T-helper 2 cell treated with Interferon-gamma antibody and Interleukin-4, amounts not matched to agents 100 ng/mL and 5 ng/mL, for 36 hours (primary cell): ENCODE measurements at regions not wholly inside any gene's neighbourhood (a gene's known extent, or its start where the extent isn't known, plus 50 kb on each side); places are given as distances from the start of the nearest gene placed in this dataset.

Experiments used
- intact Hi-C: fragments of 100-400 bp; cut with micrococcal nuclease; formaldehyde crosslinking; loops from one replicate; pipeline ENCODE4 v1.15.1; 2023

DNA sequence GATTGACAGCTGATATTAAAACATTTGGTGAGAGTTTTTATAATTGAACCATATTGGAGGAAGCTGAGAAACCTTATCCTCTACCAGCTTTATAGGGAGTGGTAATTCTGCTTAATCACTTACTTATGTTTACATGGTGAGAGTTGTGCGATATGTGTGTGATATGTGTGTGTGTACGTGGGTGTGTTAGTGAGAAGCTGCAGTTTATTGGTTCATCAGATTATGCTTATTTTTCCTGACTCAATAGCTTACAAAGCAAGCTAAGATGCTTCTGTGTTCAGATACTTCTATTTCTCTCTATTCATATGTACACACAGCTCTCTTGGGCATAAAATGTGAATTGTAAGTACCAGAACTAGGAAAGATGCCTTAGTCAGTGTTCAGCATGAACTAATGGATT lies 343.7 kb downstream of the GRIA2 start:
- intact Hi-C loops: no loop called here

DNA sequence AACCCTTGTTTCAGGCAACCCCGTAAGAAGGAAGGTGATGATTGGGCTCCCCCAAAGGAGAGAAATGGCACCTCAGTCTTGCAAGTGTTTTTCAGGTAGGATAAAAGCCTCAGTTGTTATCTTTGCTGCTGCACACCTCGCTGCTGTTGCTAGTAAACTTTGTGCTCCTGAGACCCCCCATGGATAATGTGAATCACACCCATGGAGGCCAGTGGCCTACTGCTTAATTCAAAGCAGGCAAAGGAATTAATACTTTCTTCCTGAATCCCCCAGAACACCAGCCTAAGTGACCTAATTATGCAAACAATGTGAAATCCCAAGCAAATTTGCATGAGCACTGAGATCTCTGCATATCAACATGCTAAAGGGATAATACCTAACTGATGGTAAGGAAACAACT lies 337.5 kb downstream of the GRIA2 start:
- intact Hi-C loops: no loop called here

GRCh38 chr4:157550028-157550427 lies 329.5 kb downstream of the GRIA2 start:
- intact Hi-C loops: no loop called here

- intact Hi-C loops: no loop called here
Measured at GRCh38 chr4:157527954-157528353, 307.4 kb downstream of the GRIA2 start.

- intact Hi-C loops: no loop called here
Measured at GRCh38 chr4:157521906-157522305, 301.4 kb downstream of the GRIA2 start.

- intact Hi-C loops: no loop called here
Measured at GRCh38 chr4:157514711-157515110, 294.2 kb downstream of the GRIA2 start.

- intact Hi-C loops: no loop called here
Measured at GRCh38 chr4:157509341-157509740, 288.8 kb downstream of the GRIA2 start.

DNA sequence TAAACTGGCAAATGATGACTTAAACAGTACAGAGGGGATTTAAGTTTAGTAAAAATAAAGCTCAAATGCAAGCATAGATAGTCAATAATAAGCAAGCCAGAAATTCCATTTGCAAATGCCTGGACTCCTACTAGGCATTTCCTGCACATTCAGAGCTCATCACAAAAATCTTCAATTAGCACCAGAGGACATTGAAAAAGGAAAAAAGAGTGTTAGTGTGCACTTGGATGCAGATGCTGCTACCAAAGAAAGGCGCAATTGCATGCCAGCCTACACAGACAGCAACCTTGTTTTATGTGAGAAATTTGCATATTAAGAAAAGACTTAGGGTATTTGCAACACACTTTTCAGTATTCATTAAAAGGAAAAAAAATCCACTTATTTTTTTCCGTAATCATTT lies 282.1 kb downstream of the GRIA2 start:
- intact Hi-C loops: no loop called here

- intact Hi-C loops: no loop called here
Measured at GRCh38 chr4:157459785-157460184, 239.3 kb downstream of the GRIA2 start.

DNA sequence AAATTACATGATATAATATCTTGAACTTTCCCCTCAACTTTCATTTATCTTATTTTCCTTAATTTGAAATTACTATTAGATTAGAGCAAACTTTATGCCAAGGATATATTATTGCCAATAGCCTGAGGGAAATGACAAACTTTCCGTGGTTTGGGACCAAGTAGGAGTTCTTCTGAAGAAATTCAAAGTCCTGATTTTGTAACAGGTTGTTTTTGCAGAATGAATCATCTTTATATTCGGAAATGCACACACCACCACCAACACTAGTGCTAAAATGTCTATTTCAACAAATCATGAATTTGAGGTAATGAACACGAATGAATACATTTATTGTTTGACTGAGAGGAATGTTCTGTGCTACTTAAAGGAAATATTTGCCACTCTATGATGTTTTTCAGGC lies 226.7 kb downstream of the GRIA2 start:
- intact Hi-C loops: no loop called here

DNA sequence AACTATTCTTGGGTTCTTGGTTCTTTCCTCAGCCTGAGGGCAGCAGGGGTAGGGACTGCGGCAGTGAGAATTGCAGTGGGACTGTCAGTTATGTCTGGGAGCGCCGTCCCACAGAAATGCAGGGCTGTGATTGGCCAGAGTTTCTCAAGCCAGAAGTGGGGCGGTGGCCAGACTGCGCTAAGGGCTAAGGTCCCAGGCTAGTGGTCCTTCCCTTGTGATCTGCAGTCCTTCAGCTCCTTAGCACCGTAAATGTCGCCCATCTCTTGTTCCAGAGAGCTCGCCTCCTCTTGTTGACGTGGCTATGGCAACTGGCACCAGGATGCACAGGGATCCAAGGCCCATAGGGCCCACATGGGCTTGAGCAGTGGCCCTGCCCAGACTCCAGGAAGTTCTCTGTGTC lies 223.5 kb downstream of the GRIA2 start:
- intact Hi-C loops: no loop called here

DNA sequence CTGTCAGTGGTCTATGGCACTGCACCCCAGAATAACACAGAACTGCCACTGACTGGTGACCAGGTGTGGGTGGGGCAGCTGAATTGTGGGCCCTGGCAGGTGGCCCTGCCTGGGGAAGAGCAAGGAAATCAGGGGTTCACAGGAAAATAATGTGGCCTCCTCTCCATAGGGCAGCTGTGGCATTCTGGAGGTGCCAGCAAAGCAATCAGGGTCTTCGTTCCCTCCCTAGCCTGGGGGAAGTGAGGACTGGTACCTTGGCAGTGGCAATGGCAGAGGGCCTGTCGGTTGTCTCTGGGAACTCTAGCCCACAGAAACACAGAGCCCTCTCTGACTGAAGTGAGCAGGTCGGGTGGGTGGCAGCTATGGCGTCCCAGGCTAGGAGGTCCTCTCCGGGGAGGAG lies 223.0 kb downstream of the GRIA2 start:
- intact Hi-C loops: no loop called here

- intact Hi-C loops: no loop called here
Measured at GRCh38 chr4:157425897-157426296, 205.4 kb downstream of the GRIA2 start.

- intact Hi-C loops: no loop called here
Measured at GRCh38 chr4:157423526-157424020, 203.0 kb downstream of the GRIA2 start.

GRCh38 chr4:157421365-157421764 lies 200.8 kb downstream of the GRIA2 start:
- intact Hi-C loops: no loop called here
